ENCODE measurements at regions not wholly inside any gene's neighbourhood (a gene's known extent, or its start where the extent isn't known, plus 50 kb on each side); places are given as distances from the start of the nearest gene placed in this dataset.

GRCh38 chr13:59532405-59532804 lies 631.3 kb downstream of the DIAPH3 start:
- intact Hi-C loops (cut with DNase I, micrococcal nuclease), result no loop called here
- DNase-seq (no peak), ATAC-seq (no peak)

DNA sequence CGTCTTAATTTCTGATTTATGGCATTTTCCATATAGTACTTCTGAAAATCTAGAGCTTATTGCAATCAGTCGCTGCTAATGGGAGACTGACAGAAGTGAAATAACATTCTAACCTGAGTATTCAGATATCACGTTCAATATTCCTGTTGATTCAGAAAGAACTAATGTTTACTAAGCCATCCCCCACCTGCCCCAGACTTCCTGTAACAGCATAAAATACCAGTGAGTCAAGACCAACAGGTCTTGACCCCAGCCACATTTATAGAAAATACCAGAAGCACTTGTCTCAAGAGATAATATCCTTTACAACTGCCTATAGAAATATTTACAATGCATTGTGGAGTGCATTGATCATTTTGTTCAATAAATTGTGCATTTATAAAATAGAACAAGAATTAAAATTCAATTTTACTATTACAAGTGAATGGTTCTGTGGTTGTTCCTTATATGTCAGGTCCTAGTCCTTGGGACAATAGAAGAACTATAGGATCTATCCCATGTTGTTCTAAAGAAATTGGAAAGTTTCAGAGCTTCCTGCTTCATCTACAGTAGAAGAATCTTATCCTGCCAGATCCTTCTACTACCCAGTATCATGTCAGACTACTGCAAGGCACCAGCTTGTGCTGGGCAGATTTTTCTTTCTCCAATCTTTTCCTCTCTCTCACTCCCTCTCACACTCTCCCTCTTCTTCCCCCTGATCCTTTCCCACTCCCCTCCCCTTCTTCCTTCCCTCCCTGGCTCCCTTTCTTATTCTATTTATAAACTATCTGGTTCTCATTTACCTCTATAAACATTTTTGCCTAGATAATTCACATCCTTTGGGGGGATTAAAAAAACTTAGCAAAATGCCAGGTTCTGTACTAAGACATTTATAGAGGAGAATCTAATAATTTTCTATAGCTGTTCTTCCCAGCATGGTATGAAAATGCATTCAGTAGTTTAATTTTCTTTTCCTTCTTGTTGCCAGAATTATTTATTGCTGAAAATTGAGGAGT lies 629.9 kb downstream of the DIAPH3 start:
- ATAC-seq (no peak), DNase-seq (no peak)
- intact Hi-C loops (cut with DNase I, micrococcal nuclease), result no loop called here

- intact Hi-C loops (cut with DNase I, micrococcal nuclease), result no loop called here
- ATAC-seq, result no peak
- no peak for DNase-seq
Measured at GRCh38 chr13:59534806-59535205, 628.9 kb downstream of the DIAPH3 start.

- no peak for DNase-seq
- intact Hi-C loops (cut with DNase I, micrococcal nuclease), result no loop called here
- no peak for ATAC-seq
Measured at GRCh38 chr13:59537500-59537899, 626.2 kb downstream of the DIAPH3 start.

DNA sequence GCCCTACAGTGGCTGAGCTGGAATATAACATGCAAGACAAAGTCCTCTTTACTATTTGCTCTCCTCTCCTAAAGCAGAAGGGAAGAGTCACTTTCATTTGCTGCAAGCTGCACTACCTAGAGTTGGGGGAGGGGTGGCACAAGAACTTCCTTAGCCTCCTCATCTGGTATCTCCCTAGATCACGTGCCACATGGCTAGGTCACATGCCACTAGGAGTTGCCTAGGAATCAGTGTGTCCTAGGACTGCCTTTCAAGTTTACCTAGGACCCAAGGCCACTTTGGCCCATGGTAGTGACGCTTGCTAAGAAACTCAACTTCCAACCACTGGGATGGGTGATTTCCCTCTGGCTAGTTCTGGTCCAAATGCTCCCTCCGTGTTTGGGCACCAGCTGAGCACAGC lies 625.2 kb downstream of the DIAPH3 start:
- DNase-seq (no peak), ATAC-seq (no peak)
- intact Hi-C loops (cut with DNase I, micrococcal nuclease), result no loop called here

- ATAC-seq, result no peak
- DNase-seq, result no peak
- intact Hi-C loops (cut with DNase I, micrococcal nuclease), result no loop called here
Measured at GRCh38 chr13:59542303-59542702, 621.4 kb downstream of the DIAPH3 start.

- DNase-seq (no peak), ATAC-seq (no peak)
- intact Hi-C loops (cut with DNase I, micrococcal nuclease), result no loop called here
Measured at GRCh38 chr13:59543418-59543817, 620.3 kb downstream of the DIAPH3 start.

DNA sequence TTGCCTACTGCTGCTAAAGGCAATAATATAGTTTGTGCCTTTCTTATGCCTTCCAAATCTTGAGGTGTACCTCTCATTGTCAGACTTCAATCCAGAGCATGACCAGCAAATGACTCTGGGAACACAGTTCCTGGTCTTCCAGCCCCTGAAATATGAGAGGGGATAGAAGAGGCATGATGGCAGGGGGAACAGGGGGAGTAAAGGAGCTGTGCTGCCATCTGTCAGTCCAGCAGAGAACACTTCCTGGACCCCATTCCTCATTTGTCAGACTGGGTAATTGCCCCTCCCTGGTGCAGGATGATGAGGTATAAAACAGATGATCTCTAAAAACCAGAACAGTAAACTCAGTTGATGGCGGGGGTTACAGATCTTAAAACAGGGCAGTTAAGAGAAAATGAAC lies 618.7 kb downstream of the DIAPH3 start:
- DNase-seq (no peak), ATAC-seq (no peak)
- intact Hi-C loops (cut with DNase I, micrococcal nuclease), result no loop called here

- ATAC-seq (no peak), DNase-seq (no peak)
- intact Hi-C loops (cut with DNase I, micrococcal nuclease), result no loop called here
Measured at GRCh38 chr13:59546178-59546577, 617.5 kb downstream of the DIAPH3 start.

- no peak for ATAC-seq
- no peak for DNase-seq
- intact Hi-C loops (cut with DNase I, micrococcal nuclease), result no loop called here
Measured at GRCh38 chr13:59547950-59548349, 615.8 kb downstream of the DIAPH3 start.

- intact Hi-C loops (cut with DNase I, micrococcal nuclease), result no loop called here
- no peak for DNase-seq
- no peak for ATAC-seq
Measured at GRCh38 chr13:59562924-59563323, 600.8 kb downstream of the DIAPH3 start.

GRCh38 chr13:59566561-59566960 lies 597.2 kb downstream of the DIAPH3 start:
- no peak for ATAC-seq
- DNase-seq, result no peak
- intact Hi-C loops (cut with DNase I, micrococcal nuclease), result no loop called here

- ATAC-seq, result no peak
- intact Hi-C loops (cut with DNase I, micrococcal nuclease), result no loop called here
- no peak for DNase-seq
Measured at GRCh38 chr13:59568306-59568705, 595.4 kb downstream of the DIAPH3 start.

DNA sequence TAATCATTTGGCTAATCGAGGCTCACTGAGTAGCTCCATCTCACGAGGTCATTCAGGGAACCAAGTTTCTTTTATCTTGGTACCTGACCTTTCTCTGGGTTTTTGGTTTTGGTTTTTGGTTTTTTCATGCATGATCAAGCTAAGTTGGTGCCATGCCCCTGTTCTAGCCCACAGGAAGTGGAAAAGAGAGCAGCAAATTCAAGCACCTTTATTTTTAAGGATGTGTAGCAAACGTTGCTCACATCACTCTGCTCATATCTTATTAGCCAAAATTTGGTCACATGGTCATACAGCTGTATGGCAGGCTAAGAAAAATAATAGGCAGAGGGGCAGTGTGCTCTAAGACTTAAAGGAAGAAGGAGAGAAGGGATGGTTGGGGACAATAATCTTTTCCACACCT lies 593.5 kb downstream of the DIAPH3 start:
- intact Hi-C loops (cut with DNase I, micrococcal nuclease), result no loop called here
- DNase-seq (no peak), ATAC-seq (no peak)

GRCh38 chr13:59584101-59584500 lies 579.6 kb downstream of the DIAPH3 start:
- no peak for ATAC-seq

GRCh38 chr13:59584761-59585670 lies 578.7 kb downstream of the DIAPH3 start:
- intact Hi-C loops (cut with DNase I, micrococcal nuclease), result no loop called here
- DNase-seq, result no peak
- ATAC-seq, result no peak

More at GRCh38 chr13:59584101-59584500, 579.6 kb downstream of the DIAPH3 start:
- intact Hi-C loops (cut with DNase I, micrococcal nuclease), result no loop called here
- DNase-seq, result no peak

- intact Hi-C loops (cut with DNase I, micrococcal nuclease), result no loop called here
- ATAC-seq (no peak), DNase-seq (no peak)
Measured at GRCh38 chr13:59587030-59587429, 576.7 kb downstream of the DIAPH3 start.

- DNase-seq (no peak), ATAC-seq (no peak)
- intact Hi-C loops (cut with DNase I, micrococcal nuclease), result no loop called here
Measured at GRCh38 chr13:59587971-59588716, 575.6 kb downstream of the DIAPH3 start.

DNA sequence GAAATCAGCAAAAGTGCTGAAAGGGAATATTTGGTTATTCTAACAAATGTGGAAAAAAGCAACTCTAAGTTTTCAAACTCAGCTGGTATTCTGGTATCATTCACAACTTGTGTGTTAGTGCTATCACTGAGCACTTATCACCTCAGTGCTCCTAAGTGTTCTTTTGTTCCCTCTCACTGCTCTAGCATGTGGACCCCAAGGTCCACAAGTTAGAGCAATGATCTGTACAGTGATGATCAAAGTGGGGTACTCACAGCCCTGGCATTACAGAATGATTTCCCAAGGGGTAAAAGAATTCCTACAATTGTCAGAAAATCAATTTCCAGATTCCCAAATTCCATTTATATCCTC lies 575.0 kb downstream of the DIAPH3 start:
- no peak for ATAC-seq
- intact Hi-C loops (cut with DNase I, micrococcal nuclease), result no loop called here

More for the DNA sequence above, 575.0 kb downstream of the DIAPH3 start:
- no peak for DNase-seq

Data from left colon (tissue), 2 donors.